ENCODE measurements at regions not wholly inside any gene's neighbourhood (a gene's known extent, or its start where the extent isn't known, plus 50 kb on each side); places are given as distances from the start of the nearest gene placed in this dataset.
A peak's percentile ranks its signal among the peaks of the same experiment; 100 is the strongest.

DNA sequence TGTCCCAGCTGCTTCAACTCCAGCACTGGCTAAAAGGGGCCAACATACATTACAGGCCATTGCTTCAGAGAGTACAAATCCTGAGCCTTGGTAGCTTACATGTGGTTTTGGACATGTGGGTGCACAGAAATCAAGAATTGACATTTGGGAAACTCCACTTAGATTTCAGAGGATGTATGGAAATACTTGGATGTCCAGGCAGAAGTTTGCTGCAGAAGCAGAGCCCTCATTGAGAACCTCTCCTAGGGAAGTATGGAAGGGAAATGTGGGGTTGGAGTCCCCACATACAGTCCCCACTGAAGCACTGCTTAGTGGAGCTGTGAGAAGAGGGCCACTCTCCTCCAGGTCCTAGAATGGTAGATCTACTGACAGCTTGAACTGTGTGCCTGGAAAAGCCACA, 218.0 kb upstream of the CWC22 start:
- H3K4me3 ChIP-seq (ENCODE audit: low read depth, low read length) = no peak overlapping the region
- TF ChIP-seq CTCF (IDR thresholded peaks at IDR 0.05; ENCODE audit: insufficient read depth, low read length, missing control alignments) = no peak
- ChIA-PET CTCF (no interaction called here), POLR2A (no interaction called here)
- DNase-seq (ENCODE audit: low read depth, low spot score) = no peak

DNA sequence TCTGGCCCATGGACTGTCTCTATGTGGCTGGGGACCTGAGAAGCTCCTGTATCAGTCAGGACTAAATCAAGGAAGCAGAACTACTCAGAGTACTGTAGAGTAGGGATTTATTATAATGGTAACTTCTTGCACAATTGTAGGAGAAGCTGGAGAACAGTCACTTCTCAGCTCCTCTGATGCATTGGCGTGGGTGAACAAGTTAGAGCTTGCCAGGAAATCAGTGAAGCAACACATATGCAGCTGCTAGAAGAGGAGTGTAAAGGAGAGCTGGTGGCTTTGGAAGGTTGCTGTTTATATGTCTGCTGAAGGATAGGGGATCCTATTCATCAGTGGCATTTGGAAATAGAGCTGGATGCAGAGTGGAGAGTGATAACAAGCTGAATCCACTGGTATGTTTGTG, 215.5 kb upstream of the CWC22 start:
- H3K4me3 ChIP-seq (ENCODE audit: low read depth, low read length) = no peak overlapping the region
- TF ChIP-seq CTCF (IDR thresholded peaks at IDR 0.05; ENCODE audit: insufficient read depth, low read length, missing control alignments) = no peak
- POLR2A ChIA-PET = no interaction called here
- CTCF ChIA-PET = no interaction called here
- DNase-seq (ENCODE audit: low read depth, low spot score) = peak; percentile 57

- POLR2A ChIA-PET = no interaction called here
- peak; percentile 14 for DNase-seq (ENCODE audit: low read depth, low spot score)
- no peak overlapping the region for H3K4me3 ChIP-seq (ENCODE audit: low read depth, low read length)
- no peak for TF ChIP-seq CTCF (IDR thresholded peaks at IDR 0.05; ENCODE audit: insufficient read depth, low read length, missing control alignments)
- CTCF ChIA-PET = no interaction called here
These were observed 212.4 kb upstream of the CWC22 start for GRCh38 chr2:180219491-180219890.

- no peak overlapping the region for H3K4me3 ChIP-seq (ENCODE audit: low read depth, low read length)
- TF ChIP-seq CTCF (IDR thresholded peaks at IDR 0.05; ENCODE audit: insufficient read depth, low read length, missing control alignments) = no peak
- no peak for DNase-seq (ENCODE audit: low read depth, low spot score)
- ChIA-PET POLR2A (no interaction called here), CTCF (no interaction called here)
These were observed 201.7 kb upstream of the CWC22 start for GRCh38 chr2:180208841-180209240.

DNA sequence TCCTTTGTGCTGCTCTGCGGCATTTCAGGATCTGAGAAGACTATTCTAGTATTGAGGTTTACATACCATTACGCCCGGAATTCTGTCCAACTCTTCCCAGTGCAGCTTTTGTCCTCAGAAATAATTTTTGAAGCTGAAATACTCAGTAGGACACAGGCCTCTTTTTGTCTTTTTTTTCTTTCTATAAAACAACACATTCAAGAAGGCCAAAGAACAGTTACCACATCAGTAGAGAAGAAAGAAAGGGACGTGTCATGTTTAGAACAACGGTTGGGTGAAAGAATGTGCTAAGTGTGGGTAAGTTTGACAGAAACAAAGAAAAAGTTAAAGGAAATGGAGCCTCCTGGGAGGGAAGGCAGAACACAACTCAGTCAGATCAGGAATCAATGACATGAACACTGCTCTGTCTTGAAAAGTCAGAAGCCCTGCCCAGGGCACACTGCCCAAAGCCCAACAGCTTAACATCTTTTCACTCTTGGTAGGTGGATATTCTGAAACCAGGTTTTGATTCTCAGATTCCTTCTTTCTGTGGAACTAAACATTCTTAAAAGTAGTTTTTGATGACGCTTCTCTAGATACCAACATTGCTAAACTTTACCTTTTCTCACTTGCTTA, 198.6 kb upstream of the CWC22 start:
- POLR2A ChIA-PET = interaction anchor here (0.7 kb wide), 1 partner anchor 83 kb away, joined by 3 read pairs; no protein-coding TSS in a partner anchor
- H3K4me3 ChIP-seq (ENCODE audit: low read depth, low read length) = no peak overlapping the region
- no peak for DNase-seq (ENCODE audit: low read depth, low spot score)
- no peak for TF ChIP-seq CTCF (IDR thresholded peaks at IDR 0.05; ENCODE audit: insufficient read depth, low read length, missing control alignments)
- CTCF ChIA-PET = no interaction called here

GRCh38 chr2:180203972-180204371, 196.9 kb upstream of the CWC22 start:
- CTCF ChIA-PET = no interaction called here
- H3K4me3 ChIP-seq (ENCODE audit: low read depth, low read length) = no peak overlapping the region
- POLR2A ChIA-PET = no interaction called here
- no peak for DNase-seq (ENCODE audit: low read depth, low spot score)
- no peak for TF ChIP-seq CTCF (IDR thresholded peaks at IDR 0.05; ENCODE audit: insufficient read depth, low read length, missing control alignments)
